SK-N-SH treated with all-trans-retinoic acid at 6 μM for 48 hours (cell line): ENCODE measurements at regions not wholly inside any gene's neighbourhood (a gene's known extent, or its start where the extent isn't known, plus 50 kb on each side); places are given as distances from the start of the nearest gene placed in this dataset.

Source experiments
- ARNTL ChIP-seq: fragments of 450-650 bp; formaldehyde crosslinking; IDR thresholded peaks from 2 replicates; pipeline ENCODE4 v1.5.0; 2020; ENCODE audit warnings: low read depth, mild to moderate bottlenecking, moderate library complexity, borderline replicate concordance
- BACH2 ChIP-seq: fragments of 250-450 bp; sonication (Bioruptor Pico); IDR thresholded peaks from 2 replicates; pipeline ENCODE4 v1.9.0; 2021; ENCODE audit warnings: mild to moderate bottlenecking, borderline replicate concordance
- CSDC2 ChIP-seq: fragments of 250-450 bp; sonication (Bioruptor Pico); IDR thresholded peaks from 2 replicates; pipeline ENCODE4 v1.5.0; 2020; ENCODE audit warnings: mild to moderate bottlenecking, moderate library complexity
- ISL1 ChIP-seq: fragments of 250-450 bp; sonication (Bioruptor Pico); IDR thresholded peaks from 2 replicates; pipeline ENCODE4 v2.1.2; 2022; ENCODE audit warnings: mild to moderate bottlenecking, moderate library complexity
- OSR1 ChIP-seq: fragments of 250-450 bp; sonication (Bioruptor Pico); IDR thresholded peaks from 2 replicates; pipeline ENCODE4 v1.8.0; 2022; ENCODE audit warnings: moderate library complexity, mild to moderate bottlenecking, inconsistent platforms
- RARB ChIP-seq: fragments of 250-450 bp; sonication (Bioruptor Pico); IDR thresholded peaks from 2 replicates; pipeline ENCODE4 v1.8.0; 2021; ENCODE audit warnings: mild to moderate bottlenecking, moderate library complexity
- SNAI2 ChIP-seq: fragments of 250-450 bp; sonication (Bioruptor Pico); IDR thresholded peaks from 2 replicates; pipeline ENCODE4 v1.5.0; 2020; ENCODE audit warnings: mild to moderate bottlenecking, moderate library complexity
- ZC3H10 ChIP-seq: fragments of 250-450 bp; sonication (Bioruptor Pico); IDR thresholded peaks from 2 replicates; pipeline ENCODE4 v1.5.1; 2021; ENCODE audit warnings: mild to moderate bottlenecking, moderate library complexity
- ZFP3 ChIP-seq: fragments of 250-450 bp; sonication (Bioruptor Pico); IDR thresholded peaks from 2 replicates; pipeline ENCODE4 v1.5.0; 2020; ENCODE audit warnings: mild to moderate bottlenecking, moderate library complexity
- ZFP30 ChIP-seq: fragments of 450-650 bp; formaldehyde crosslinking; IDR thresholded peaks from 2 replicates; pipeline ENCODE4 v1.5.0; 2022; ENCODE audit warnings: mild to moderate bottlenecking, moderate library complexity
- ZNF565 ChIP-seq: fragments of 450-650 bp; formaldehyde crosslinking; conservative IDR thresholded peaks from 2 replicates; pipeline ENCODE4 v1.5.0; 2020; ENCODE audit warnings: low read depth, mild to moderate bottlenecking, moderate library complexity
- TF ChIP-seq, protein P1 (sequence below): fragments of 250-450 bp; sonication (Bioruptor Pico); IDR thresholded peaks from 2 replicates; pipeline ENCODE4 v1.5.1; 2020; ENCODE audit warnings: low read depth, mild to moderate bottlenecking, moderate library complexity
- TF ChIP-seq, protein P2 (sequence below): fragments of 250-450 bp; sonication (Bioruptor Pico); IDR thresholded peaks from 2 replicates; pipeline ENCODE4 v1.8.0; 2020; ENCODE audit warnings: mild to moderate bottlenecking, moderate library complexity, borderline replicate concordance
- TF ChIP-seq, protein P3 (sequence below): fragments of 250-450 bp; sonication (Bioruptor Pico); IDR thresholded peaks from 2 replicates; pipeline ENCODE4 v1.5.1; 2021; ENCODE audit warnings: mild to moderate bottlenecking, moderate library complexity

DNA sequence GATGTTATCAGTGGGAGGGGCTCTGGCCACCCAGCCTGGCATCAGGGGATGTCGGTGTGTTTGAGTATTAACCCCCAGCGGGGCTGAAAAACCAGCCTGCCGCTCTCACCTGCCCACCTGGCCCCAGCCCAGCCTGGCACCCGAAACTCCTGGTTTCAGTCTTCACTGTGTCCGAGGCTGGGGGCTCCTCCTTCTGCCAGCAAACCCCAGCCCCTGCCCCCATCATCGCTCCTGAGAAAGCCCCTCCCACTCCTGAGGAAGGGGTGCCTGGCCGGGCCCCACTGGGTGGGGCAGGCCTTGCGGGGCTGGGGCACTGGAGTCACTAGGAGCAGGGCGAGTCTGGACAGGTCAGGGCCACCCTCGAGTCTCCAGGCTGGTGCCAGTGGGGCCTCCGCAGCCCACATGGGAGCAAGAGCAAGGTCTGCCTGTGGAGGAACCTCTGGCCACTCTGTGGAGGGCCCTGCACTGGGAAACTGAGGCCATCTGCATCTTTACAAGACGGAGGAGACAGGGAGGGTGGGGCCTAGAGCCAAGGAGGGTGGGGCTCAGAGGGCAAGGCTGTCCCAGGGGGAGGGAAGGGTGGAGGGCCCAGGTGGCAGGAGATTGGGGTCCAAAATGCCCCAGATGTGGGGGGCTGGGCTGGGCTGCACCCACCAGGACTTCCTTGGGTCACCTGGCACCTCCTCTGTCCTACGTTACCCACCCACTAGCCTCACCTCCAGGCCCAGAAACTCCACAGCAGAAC lies 51.5 kb upstream of the NOTCH1 start:
- TF ChIP-seq SNAI2 = no peak
- TF ChIP-seq, protein P1, sequence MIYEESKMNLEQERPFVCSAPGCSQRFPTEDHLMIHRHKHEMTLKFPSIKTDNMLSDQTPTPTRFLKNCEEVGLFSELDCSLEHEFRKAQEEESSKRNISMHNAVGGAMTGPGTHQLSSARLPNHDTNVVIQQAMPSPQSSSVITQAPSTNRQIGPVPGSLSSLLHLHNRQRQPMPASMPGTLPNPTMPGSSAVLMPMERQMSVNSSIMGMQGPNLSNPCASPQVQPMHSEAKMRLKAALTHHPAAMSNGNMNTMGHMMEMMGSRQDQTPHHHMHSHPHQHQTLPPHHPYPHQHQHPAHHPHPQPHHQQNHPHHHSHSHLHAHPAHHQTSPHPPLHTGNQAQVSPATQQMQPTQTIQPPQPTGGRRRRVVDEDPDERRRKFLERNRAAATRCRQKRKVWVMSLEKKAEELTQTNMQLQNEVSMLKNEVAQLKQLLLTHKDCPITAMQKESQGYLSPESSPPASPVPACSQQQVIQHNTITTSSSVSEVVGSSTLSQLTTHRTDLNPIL = no peak
- no peak for TF ChIP-seq CSDC2 (CRISPR knock-in tag)
- no peak for TF ChIP-seq ZFP30 (CRISPR knock-in tag)
- TF ChIP-seq ARNTL (CRISPR knock-in tag) = no peak
- TF ChIP-seq ZNF565 (CRISPR knock-in tag) = no peak
- TF ChIP-seq ZC3H10 (CRISPR knock-in tag) = no peak
- no peak for TF ChIP-seq ZFP3
- TF ChIP-seq, protein P2, sequence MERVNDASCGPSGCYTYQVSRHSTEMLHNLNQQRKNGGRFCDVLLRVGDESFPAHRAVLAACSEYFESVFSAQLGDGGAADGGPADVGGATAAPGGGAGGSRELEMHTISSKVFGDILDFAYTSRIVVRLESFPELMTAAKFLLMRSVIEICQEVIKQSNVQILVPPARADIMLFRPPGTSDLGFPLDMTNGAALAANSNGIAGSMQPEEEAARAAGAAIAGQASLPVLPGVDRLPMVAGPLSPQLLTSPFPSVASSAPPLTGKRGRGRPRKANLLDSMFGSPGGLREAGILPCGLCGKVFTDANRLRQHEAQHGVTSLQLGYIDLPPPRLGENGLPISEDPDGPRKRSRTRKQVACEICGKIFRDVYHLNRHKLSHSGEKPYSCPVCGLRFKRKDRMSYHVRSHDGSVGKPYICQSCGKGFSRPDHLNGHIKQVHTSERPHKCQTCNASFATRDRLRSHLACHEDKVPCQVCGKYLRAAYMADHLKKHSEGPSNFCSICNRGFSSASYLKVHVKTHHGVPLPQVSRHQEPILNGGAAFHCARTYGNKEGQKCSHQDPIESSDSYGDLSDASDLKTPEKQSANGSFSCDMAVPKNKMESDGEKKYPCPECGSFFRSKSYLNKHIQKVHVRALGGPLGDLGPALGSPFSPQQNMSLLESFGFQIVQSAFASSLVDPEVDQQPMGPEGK = no peak
- TF ChIP-seq OSR1 (CRISPR knock-in tag) = no peak
- no peak for TF ChIP-seq BACH2 (CRISPR knock-in tag)
- no peak for TF ChIP-seq RARB (CRISPR knock-in tag)
- TF ChIP-seq, protein P3, sequence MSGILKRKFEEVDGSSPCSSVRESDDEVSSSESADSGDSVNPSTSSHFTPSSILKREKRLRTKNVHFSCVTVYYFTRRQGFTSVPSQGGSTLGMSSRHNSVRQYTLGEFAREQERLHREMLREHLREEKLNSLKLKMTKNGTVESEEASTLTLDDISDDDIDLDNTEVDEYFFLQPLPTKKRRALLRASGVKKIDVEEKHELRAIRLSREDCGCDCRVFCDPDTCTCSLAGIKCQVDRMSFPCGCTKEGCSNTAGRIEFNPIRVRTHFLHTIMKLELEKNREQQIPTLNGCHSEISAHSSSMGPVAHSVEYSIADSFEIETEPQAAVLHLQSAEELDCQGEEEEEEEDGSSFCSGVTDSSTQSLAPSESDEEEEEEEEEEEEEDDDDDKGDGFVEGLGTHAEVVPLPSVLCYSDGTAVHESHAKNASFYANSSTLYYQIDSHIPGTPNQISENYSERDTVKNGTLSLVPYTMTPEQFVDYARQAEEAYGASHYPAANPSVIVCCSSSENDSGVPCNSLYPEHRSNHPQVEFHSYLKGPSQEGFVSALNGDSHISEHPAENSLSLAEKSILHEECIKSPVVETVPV = no peak
- TF ChIP-seq ISL1 (CRISPR knock-in tag) = no peak
